Occipital lobe (tissue), 1 donor: ENCODE measurements at regions not wholly inside any gene's neighbourhood (a gene's known extent, or its start where the extent isn't known, plus 50 kb on each side); places are given as distances from the start of the nearest gene placed in this dataset.
"Not testable (repeated sequence)": the region's sequence is repeated elsewhere in the genome, so short reads cannot be mapped to it uniquely, and the experiment has no call there.

ENCODE experiments used
- DNase-seq: peaks from one replicate; lab custom pipeline; 2025; lab: John Stamatoyannopoulos, UW

GRCh38 chr4:133324491-133324890, 175.4 kb downstream of the PCDH10 start:
- no peak for DNase-seq

- no peak for DNase-seq
Measured at GRCh38 chr4:133323670-133324069, 174.6 kb downstream of the PCDH10 start.

GRCh38 chr4:133320576-133321170, 171.6 kb downstream of the PCDH10 start:
- no peak for DNase-seq

- DNase-seq = peak; percentile 17
Measured at GRCh38 chr4:133316909-133317308, 167.8 kb downstream of the PCDH10 start.

- no peak for DNase-seq
Measured at GRCh38 chr4:133314991-133315390, 165.9 kb downstream of the PCDH10 start.

- DNase-seq = no peak
Measured at GRCh38 chr4:133287396-133287795, 138.3 kb downstream of the PCDH10 start.

GRCh38 chr4:133278591-133278990, 129.5 kb downstream of the PCDH10 start:
- DNase-seq = no peak

- DNase-seq = not testable (repeated sequence)
Measured at GRCh38 chr4:133277940-133278339, 128.8 kb downstream of the PCDH10 start.

- DNase-seq = no peak
Measured at GRCh38 chr4:133275246-133275645, 126.2 kb downstream of the PCDH10 start.

GRCh38 chr4:133273401-133273800, 124.3 kb downstream of the PCDH10 start:
- DNase-seq = no peak

GRCh38 chr4:133270021-133270570, 121.0 kb downstream of the PCDH10 start:
- DNase-seq = no peak

GRCh38 chr4:133268205-133268604, 119.1 kb downstream of the PCDH10 start:
- no peak for DNase-seq

GRCh38 chr4:133267506-133267905, 118.4 kb downstream of the PCDH10 start:
- not testable (repeated sequence) for DNase-seq

- not testable (repeated sequence) for DNase-seq
Measured at GRCh38 chr4:133266966-133267365, 117.9 kb downstream of the PCDH10 start.

- not testable (repeated sequence) for DNase-seq
Measured at GRCh38 chr4:133264251-133264650, 115.2 kb downstream of the PCDH10 start.

GRCh38 chr4:133263104-133263503, 114.0 kb downstream of the PCDH10 start:
- no peak for DNase-seq

- DNase-seq = no peak
Measured at GRCh38 chr4:133247861-133248260, 98.8 kb downstream of the PCDH10 start.

GRCh38 chr4:133245226-133245625, 96.1 kb downstream of the PCDH10 start:
- no peak for DNase-seq
